Tibial artery (tissue), 4 donors: ENCODE measurements at regions not wholly inside any gene's neighbourhood (a gene's known extent, or its start where the extent isn't known, plus 50 kb on each side); places are given as distances from the start of the nearest gene placed in this dataset.

ENCODE experiments used
- DNase-seq, 2 donors: peaks; one replicate each; pipeline ENCODE4 v3.0.0-alpha.2; 2019
- H3K27ac ChIP-seq, 2 donors: fragments of 200-600 bp; sonication (generic) in 1 of 2; 1 replicate in 1 of 2; 2 replicates in 1 of 2; pipeline ENCODE4 v1.5.1; 2018 to 2019; ENCODE audit warnings: mild to moderate bottlenecking in 1 of 2
- H3K27me3 ChIP-seq, 2 donors: fragments of 200-600 bp; sonication (generic) in 1 of 2; one replicate each; pipeline versions ENCODE4 v1.5.1 to v1.6.0; 2016 to 2019
- H3K36me3 ChIP-seq, 3 donors: fragments of 200-600 bp; sonication (generic) in 2 of 3; one replicate each; pipeline ENCODE4 v1.5.1; 2016 to 2019; ENCODE audit warnings: mild to moderate bottlenecking in 2 of 3
- H3K4me1 ChIP-seq, 4 donors: fragments of 200-600 bp; sonication (generic) in 2 of 4; 1 replicate in 3 of 4; 2 replicates in 1 of 4; pipeline ENCODE4 v1.5.1; 2016 to 2019
- H3K4me3 ChIP-seq, 2 donors: fragments of 200-600 bp; sonication (generic) in 1 of 2; 1 replicate in 1 of 2; 2 replicates in 1 of 2; pipeline ENCODE4 v1.5.1; 2018 to 2019; ENCODE audit warnings: mild to moderate bottlenecking in 2 of 2
- H3K9me3 ChIP-seq, 3 donors: fragments of 200-600 bp; sonication (generic) in 1 of 3; one replicate each; pipeline ENCODE4 v1.5.1; 2016 to 2019
- intact Hi-C: fragments of 100-400 bp; cut with DNase I; formaldehyde crosslinking; loops from one replicate; pipeline ENCODE4 v1.15.0; 2023; ENCODE audit warnings: low total_unique reads
- TF ChIP-seq, protein P1 (sequence below), 2 experiments: fragments of 200-600 bp in 1 of 2; fragments of 450-650 bp in 1 of 2; IDR thresholded peaks; one replicate each; pipeline ENCODE4 v1.5.1; 2017 to 2019; ENCODE audit warnings: antibody characterized with exemption in 2 of 2, mild to moderate bottlenecking in 1 of 2, moderate library complexity in 1 of 2

DNA sequence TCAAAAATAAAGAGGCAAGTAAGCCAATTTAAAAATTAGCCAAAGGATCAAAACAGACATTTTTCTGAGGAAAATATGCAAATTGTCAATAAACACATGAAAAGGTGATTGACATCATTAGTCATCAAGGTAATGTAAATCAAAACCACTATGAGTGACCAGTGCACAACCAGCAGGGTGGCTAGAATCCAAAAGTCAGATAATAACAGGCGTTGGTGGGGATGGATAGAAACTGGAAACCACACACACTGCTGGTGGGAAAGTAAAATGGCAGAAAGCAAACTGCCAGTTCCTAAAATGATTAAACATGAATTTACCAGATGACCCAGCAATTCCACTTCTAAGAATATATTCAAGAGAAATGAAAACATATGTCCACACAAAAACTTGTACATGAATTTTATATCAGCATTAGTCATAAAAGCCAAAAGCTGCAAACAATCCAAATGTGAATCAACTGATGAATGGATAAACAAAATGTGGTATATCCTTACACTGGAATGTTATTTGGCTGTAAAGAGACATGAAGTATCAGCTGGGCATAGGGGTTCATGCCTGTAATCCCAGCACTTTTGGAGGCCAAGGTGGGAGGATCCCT lies 74.8 kb upstream of the MBOAT1 start:
- Histone ChIP-seq H3K36me3 (no peaks in the 10 kb centered on the region), H3K27me3 (no peaks in the 10 kb centered on the region), H3K4me3 (no peak overlapping the region), H3K4me1 (no peaks in the 10 kb centered on the region), H3K27ac (no peak overlapping the region), H3K9me3 (no peaks in the 10 kb centered on the region)
- DNase-seq: no peak
- TF ChIP-seq, protein P1, sequence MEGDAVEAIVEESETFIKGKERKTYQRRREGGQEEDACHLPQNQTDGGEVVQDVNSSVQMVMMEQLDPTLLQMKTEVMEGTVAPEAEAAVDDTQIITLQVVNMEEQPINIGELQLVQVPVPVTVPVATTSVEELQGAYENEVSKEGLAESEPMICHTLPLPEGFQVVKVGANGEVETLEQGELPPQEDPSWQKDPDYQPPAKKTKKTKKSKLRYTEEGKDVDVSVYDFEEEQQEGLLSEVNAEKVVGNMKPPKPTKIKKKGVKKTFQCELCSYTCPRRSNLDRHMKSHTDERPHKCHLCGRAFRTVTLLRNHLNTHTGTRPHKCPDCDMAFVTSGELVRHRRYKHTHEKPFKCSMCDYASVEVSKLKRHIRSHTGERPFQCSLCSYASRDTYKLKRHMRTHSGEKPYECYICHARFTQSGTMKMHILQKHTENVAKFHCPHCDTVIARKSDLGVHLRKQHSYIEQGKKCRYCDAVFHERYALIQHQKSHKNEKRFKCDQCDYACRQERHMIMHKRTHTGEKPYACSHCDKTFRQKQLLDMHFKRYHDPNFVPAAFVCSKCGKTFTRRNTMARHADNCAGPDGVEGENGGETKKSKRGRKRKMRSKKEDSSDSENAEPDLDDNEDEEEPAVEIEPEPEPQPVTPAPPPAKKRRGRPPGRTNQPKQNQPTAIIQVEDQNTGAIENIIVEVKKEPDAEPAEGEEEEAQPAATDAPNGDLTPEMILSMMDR (IDR thresholded peaks at IDR 0.05): no peak
- intact Hi-C loops: no loop called here

DNA sequence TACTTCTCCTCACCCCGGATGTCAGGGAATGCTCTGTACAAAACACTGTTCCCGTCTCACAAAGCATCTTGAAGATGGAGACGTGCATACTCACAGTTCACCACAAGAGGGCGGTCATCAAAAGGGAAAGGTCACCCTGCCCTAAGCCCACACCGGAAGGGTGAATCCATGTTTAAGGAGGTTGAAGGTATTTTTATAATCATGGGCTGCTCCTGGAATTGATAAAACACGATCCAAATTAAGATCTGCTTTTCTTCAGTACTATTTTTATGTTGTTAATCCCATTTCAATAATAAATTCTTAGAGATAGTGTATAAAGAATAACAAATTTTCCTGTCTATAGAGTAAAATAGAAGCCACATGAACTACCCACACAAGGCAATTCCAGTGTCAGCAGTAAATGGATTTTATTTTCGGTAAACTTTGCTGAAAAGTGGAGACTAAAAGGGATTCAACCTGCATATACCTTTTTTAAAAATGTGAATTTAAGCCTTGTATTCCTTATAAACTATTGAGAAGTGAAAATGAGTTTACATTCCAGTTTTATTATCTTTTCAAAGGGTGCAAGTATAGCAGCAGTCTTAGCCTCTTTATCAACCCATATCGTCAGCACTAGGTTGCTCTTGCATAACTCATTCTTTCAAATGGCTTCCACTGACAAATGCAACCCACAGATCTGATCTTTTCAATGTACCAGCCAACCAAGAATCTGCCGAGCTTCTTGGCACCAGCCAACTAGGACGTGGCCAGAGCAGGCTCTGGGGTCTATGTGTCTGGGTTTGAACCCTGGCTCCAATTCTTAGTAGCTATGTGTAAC lies 79.7 kb upstream of the MBOAT1 start:
- Histone ChIP-seq H3K36me3 (no peaks in the 10 kb centered on the region), H3K27ac (no peak overlapping the region), H3K27me3 (no peaks in the 10 kb centered on the region), H3K4me1 (no peaks in the 10 kb centered on the region), H3K9me3 (no peaks in the 10 kb centered on the region), H3K4me3 (no peak overlapping the region)
- DNase-seq: peak; percentile 78 to 87
- intact Hi-C loops: no loop called here
- TF ChIP-seq, protein P1 (IDR thresholded peaks at IDR 0.05): peak; percentile 82 to 88

DNA sequence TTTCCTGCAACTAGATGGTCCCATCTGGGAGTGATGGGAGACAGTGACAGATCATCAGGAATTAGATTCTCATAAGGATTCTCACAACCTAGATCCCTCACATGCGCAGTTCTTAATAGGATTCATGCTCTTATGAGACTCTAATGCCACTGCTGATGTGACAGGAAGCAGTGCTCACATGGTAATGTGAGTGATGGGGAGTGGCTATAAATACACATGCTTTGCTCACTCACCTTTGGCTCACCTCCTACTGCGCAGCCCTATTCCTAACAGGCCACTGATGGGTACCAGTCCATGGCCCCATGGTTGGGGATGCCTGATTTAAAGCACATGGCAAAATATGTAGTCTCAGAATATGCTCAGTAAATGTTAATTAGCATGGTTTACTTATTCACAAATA lies 80.6 kb upstream of the MBOAT1 start:
- no peaks in the 10 kb centered on the region for H3K9me3 ChIP-seq
- no peaks in the 10 kb centered on the region for H3K27me3 ChIP-seq
- intact Hi-C loops: no loop called here
- H3K4me3 ChIP-seq: no peak overlapping the region
- no peak for DNase-seq
- TF ChIP-seq, protein P1 (IDR thresholded peaks at IDR 0.05): no peak
- no peak overlapping the region for H3K27ac ChIP-seq
- H3K4me1 ChIP-seq: no peaks in the 10 kb centered on the region
- H3K36me3 ChIP-seq: no peaks in the 10 kb centered on the region

DNA sequence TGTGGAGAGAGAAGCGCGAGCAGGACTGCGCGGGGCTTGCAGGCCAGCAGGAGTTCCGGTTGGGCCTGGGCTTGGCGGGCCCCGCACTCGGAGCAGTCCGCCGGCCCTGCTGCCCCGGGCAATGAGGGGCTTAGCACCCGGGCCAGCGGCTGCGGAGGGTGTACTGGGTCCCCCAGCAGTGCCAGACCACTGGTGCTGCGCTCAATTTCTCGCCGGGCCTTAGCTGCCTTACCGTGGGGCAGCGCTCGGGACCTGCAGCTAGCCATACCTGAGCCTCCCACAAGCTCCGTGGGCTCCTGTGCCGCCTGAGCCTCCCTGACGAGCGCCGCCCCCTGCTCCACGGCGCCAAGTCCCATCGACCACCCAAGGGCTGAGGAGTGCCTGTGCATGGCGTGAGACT lies 89.0 kb upstream of the MBOAT1 start:
- H3K27ac ChIP-seq: no peak overlapping the region
- TF ChIP-seq, protein P1 (IDR thresholded peaks at IDR 0.05): no peak
- intact Hi-C loops: loop anchor here (10.0 kb wide), 1 partner anchor 84 kb away; no protein-coding TSS in a partner anchor
- no peaks in the 10 kb centered on the region for H3K27me3 ChIP-seq
- no peak overlapping the region for H3K4me3 ChIP-seq
- no peaks in the 10 kb centered on the region for H3K4me1 ChIP-seq
- H3K36me3 ChIP-seq: no peaks in the 10 kb centered on the region
- no peak for DNase-seq
- H3K9me3 ChIP-seq: no peaks in the 10 kb centered on the region

DNA sequence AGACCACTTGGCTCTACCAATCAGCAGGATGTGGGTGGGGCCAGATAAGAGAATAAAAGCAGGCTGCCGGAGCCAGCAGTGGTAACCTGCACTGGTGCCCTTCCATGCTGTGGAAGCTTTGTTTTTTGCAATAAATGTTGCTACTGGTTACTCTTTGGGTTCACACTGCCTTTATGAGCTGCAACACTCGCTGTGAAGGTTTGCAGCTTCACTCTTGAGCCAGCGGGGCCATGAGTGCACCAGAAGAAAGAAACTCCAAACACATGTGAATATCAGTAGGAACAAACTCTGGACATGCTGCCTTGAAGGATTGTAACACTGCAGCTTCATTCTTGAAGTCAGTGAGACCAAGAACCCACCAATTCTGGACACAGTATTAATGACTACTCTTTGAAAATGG lies 89.9 kb upstream of the MBOAT1 start:
- Histone ChIP-seq H3K36me3 (no peaks in the 10 kb centered on the region), H3K9me3 (no peaks in the 10 kb centered on the region), H3K4me3 (no peak overlapping the region), H3K4me1 (no peaks in the 10 kb centered on the region), H3K27me3 (no peaks in the 10 kb centered on the region), H3K27ac (no peak overlapping the region)
- DNase-seq: no peak
- intact Hi-C loops: loop anchor here (10.0 kb wide), 1 partner anchor 83 kb away; no protein-coding TSS in a partner anchor
- TF ChIP-seq, protein P1 (IDR thresholded peaks at IDR 0.05): no peak
